MCF 10A (cell line): ENCODE measurements at regions not wholly inside any gene's neighbourhood (a gene's known extent, or its start where the extent isn't known, plus 50 kb on each side); places are given as distances from the start of the nearest gene placed in this dataset.

Source experiments
- BruUV-seq: library from RNA; stranded (reverse); fragments of 400-500 nt; replicated peaks from 2 replicates; lab custom pipeline; 2021; lab: Mats Ljungman, UMichigan
- CTCF ChIA-PET: fragments of 300-600 bp; sonication (Branson Sonifier 250); formaldehyde crosslinking; extraction: SDS; loops from one replicate; lab custom pipeline; 2021; ENCODE audit warnings: antibody characterized with exemption, inconsistent platforms; lab: Yijun Ruan, JAX
- POLR2A ChIA-PET: fragments of 300-600, 350-650 bp; sonication (Branson Sonifier 250); formaldehyde crosslinking; extraction: SDS; loops from one replicate; lab custom pipeline; 2020; ENCODE audit warnings: antibody characterized with exemption, inconsistent platforms; lab: Yijun Ruan, JAX
- DNase-seq: peaks from one replicate; pipeline ENCODE4 v3.0.0-alpha.2; 2018; ENCODE audit not compliant: unreplicated experiment
- H3K27ac Mint-ChIP-seq: one replicate; pipeline ENCODE4 v1.8.0; 2022; ENCODE audit warnings: mild to moderate bottlenecking, low read depth, mixed read lengths; ENCODE audit not compliant: unreplicated experiment
- H3K27me3 Mint-ChIP-seq: one replicate; pipeline ENCODE4 v1.8.0; 2022; ENCODE audit warnings: mixed read lengths; ENCODE audit not compliant: insufficient read depth, unreplicated experiment
- H3K36me3 Mint-ChIP-seq: one replicate; pipeline ENCODE4 v1.8.0; 2022; ENCODE audit warnings: mild to moderate bottlenecking, moderate library complexity, mixed read lengths; ENCODE audit not compliant: insufficient read depth, unreplicated experiment
- H3K4me1 Mint-ChIP-seq: one replicate; pipeline ENCODE4 v1.8.0; 2022; ENCODE audit warnings: mixed read lengths; ENCODE audit not compliant: insufficient read depth, unreplicated experiment
- H3K4me3 Mint-ChIP-seq: one replicate; pipeline ENCODE4 v1.8.0; 2022; ENCODE audit warnings: mild to moderate bottlenecking, moderate library complexity, mixed read lengths; ENCODE audit not compliant: unreplicated experiment
- H3K9me3 Mint-ChIP-seq: one replicate; pipeline ENCODE4 v1.8.0; 2022; ENCODE audit warnings: mixed read lengths; ENCODE audit not compliant: unreplicated experiment
- CTCF ChIP-seq: fragments of 200-600 bp; IDR thresholded peaks from one replicate; pipeline ENCODE4 v1.8.0; 2022; ENCODE audit warnings: antibody characterized with exemption, mild to moderate bottlenecking; ENCODE audit not compliant: unreplicated experiment
- intact Hi-C: fragments of 100-400 bp; cut with micrococcal nuclease; formaldehyde crosslinking; loops from 2 replicates; pipeline ENCODE4 v1.14.1; 2022

DNA sequence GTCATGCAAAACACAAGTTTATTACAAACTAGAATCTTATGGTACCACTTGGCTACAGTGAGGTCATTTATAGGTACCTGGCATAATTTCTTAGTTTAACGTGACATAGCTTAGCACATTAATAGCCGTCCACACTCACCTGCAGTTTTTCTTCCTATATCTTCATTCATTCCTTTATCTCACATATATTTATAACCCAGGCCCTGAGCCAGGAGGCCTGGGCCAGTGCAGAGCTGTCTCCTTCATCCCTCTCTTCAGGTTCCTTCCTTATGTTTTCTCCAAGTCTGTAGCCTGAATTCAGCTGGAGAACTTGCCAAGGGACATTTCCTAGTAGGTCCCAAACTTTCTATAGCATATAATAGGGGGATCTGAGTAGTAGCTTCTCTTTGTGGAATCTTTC lies 367.9 kb upstream of the SGCD start:
- no peak overlapping the region for H3K4me3 Mint-ChIP-seq
- no peak overlapping the region for H3K27ac Mint-ChIP-seq
- POLR2A ChIA-PET: no interaction called here
- no peaks in the 10 kb centered on the region for H3K9me3 Mint-ChIP-seq
- CTCF ChIA-PET: interaction anchor here (0.6 to 2.4 kb wide), 5 partner anchors 12 to 857 kb away, joined by 3 to 9 read pairs (median 5); no protein-coding TSS in a partner anchor
- DNase-seq: no peak
- H3K36me3 Mint-ChIP-seq: no peaks in the 10 kb centered on the region
- intact Hi-C loops: no loop called here
- no peaks in the 10 kb centered on the region for H3K4me1 Mint-ChIP-seq
- no peaks in the 10 kb centered on the region for H3K27me3 Mint-ChIP-seq
- no peak for TF ChIP-seq CTCF
- no TSS peak for BruUV-seq

DNA sequence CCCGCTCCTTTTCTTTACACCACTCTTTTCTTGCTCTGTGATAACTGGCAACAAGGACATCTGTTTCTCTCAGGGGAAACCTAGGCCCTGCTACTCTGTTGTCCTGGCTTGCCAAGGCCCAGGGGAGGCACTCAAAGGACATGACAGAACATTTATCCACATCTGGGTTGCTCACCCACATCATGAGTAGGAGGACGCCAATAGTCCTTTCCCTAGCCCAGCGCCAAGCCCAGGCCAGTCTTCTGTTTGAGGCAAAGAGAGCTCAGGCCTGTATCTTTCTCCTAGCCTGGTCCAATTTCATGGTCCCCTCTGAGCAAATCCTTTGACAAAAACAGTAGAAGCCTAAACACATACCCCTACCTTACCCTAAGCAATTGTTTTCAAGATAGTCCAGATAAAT lies 366.8 kb upstream of the SGCD start:
- no peak for DNase-seq
- CTCF ChIA-PET: interaction anchor here (1.1 to 2.4 kb wide), 4 partner anchors 11 to 1067 kb away, joined by 4 to 9 read pairs (median 4); no protein-coding TSS in a partner anchor
- POLR2A ChIA-PET: interaction anchor here (1.9 kb wide), 1 partner anchor 9 kb away, joined by 4 read pairs; no protein-coding TSS in a partner anchor

GRCh38 chr5:155969537-155969936 lies 357.4 kb upstream of the SGCD start:
- H3K4me1 Mint-ChIP-seq: no peaks in the 10 kb centered on the region
- intact Hi-C loops: no loop called here
- CTCF ChIA-PET: interaction anchor here (1.1 to 1.4 kb wide), 2 partner anchors 33 to 35 kb away, joined by 3 read pairs; no protein-coding TSS in a partner anchor
- no peak for DNase-seq
- H3K4me3 Mint-ChIP-seq: no peak overlapping the region
- TF ChIP-seq CTCF: no peak
- H3K27me3 Mint-ChIP-seq: no peaks in the 10 kb centered on the region
- no TSS peak for BruUV-seq
- H3K36me3 Mint-ChIP-seq: no peaks in the 10 kb centered on the region
- peaks cover 12% of the 10 kb centered on the region for H3K9me3 Mint-ChIP-seq
- H3K27ac Mint-ChIP-seq: no peak overlapping the region
- POLR2A ChIA-PET: interaction anchor here (0.8 to 1.0 kb wide), 2 partner anchors 9 to 12 kb away, joined by 3 to 4 read pairs; no protein-coding TSS in a partner anchor

More for the DNA sequence above, 366.8 kb upstream of the SGCD start:
- Mint-ChIP-seq H3K9me3 (peaks cover 3% of the 10 kb centered on the region), H3K36me3 (no peaks in the 10 kb centered on the region), H3K4me3 (no peak overlapping the region), H3K4me1 (no peaks in the 10 kb centered on the region), H3K27ac (no peak overlapping the region), H3K27me3 (no peaks in the 10 kb centered on the region)
- intact Hi-C loops: no loop called here
- BruUV-seq: no TSS peak
- TF ChIP-seq CTCF: no peak

DNA sequence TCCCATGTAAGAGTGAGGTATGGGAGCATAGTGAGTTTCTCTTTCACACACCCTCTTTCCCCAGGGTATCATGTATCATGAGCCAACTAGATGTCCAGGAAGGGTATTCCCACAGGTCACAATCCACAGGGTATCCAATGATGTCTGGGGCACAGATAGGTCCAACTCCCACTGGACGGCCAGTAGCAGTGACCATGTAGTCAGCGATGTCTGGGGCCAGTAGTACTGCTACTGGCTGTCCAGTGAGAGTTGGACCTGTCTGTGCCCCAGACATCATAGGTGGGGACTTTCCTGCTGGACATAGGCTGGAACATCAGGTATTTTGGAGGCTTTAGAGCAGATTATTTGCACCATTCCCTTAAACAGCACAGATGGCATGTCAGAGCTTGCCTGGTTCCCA lies 352.6 kb upstream of the SGCD start:
- DNase-seq: no peak
- Mint-ChIP-seq H3K27ac (no peak overlapping the region), H3K4me1 (no peaks in the 10 kb centered on the region), H3K36me3 (no peaks in the 10 kb centered on the region), H3K4me3 (no peak overlapping the region), H3K27me3 (no peaks in the 10 kb centered on the region), H3K9me3 (no peaks in the 10 kb centered on the region)
- no TSS peak for BruUV-seq
- intact Hi-C loops: no loop called here
- CTCF ChIA-PET: no interaction called here
- no peak for TF ChIP-seq CTCF
- POLR2A ChIA-PET: no interaction called here
